Suprapubic skin (tissue), 4 donors: ENCODE measurements at regions not wholly inside any gene's neighbourhood (a gene's known extent, or its start where the extent isn't known, plus 50 kb on each side); places are given as distances from the start of the nearest gene placed in this dataset.

ENCODE experiments used
- DNase-seq, 2 donors: peaks; one replicate each; pipeline ENCODE4 v3.0.0-alpha.2; 2019; ENCODE audit warnings: low spot score in 2 of 2
- H3K27ac ChIP-seq: fragments of 200-600 bp; sonication (generic); one replicate; pipeline ENCODE4 v1.5.1; 2019
- H3K27me3 ChIP-seq: fragments of 200-600 bp; sonication (generic); one replicate; pipeline ENCODE4 v1.5.1; 2019
- H3K36me3 ChIP-seq: fragments of 200-600 bp; sonication (generic); one replicate; pipeline ENCODE4 v1.5.1; 2019
- H3K4me1 ChIP-seq: fragments of 200-600 bp; sonication (generic); one replicate; pipeline ENCODE4 v1.5.1; 2019
- H3K4me3 ChIP-seq: fragments of 200-600 bp; sonication (generic); one replicate; pipeline ENCODE4 v1.5.1; 2019; ENCODE audit warnings: mild to moderate bottlenecking
- H3K9me3 ChIP-seq: fragments of 200-600 bp; sonication (generic); one replicate; pipeline ENCODE4 v1.5.1; 2019
- EP300 ChIP-seq: sonication (generic); formaldehyde crosslinking; IDR thresholded peaks from one replicate; pipeline ENCODE4 v1.6.1; 2017; ENCODE audit warnings: antibody characterized with exemption
- POLR2A ChIP-seq, 2 donors: fragments of 450-650 bp; IDR thresholded peaks; one replicate each; pipeline ENCODE4 v1.6.1; 2017; ENCODE audit warnings: antibody characterized with exemption in 2 of 2, mild to moderate bottlenecking in 2 of 2, moderate library complexity in 2 of 2
- POLR2AphosphoS5 ChIP-seq, 3 donors: sonication (generic); formaldehyde crosslinking; IDR thresholded peaks; one replicate each; pipeline ENCODE4 v1.6.1; 2017; ENCODE audit warnings: antibody characterized with exemption in 3 of 3
- WGBS: methylation state at CpG from one replicate; pipeline ENCODE4 v1.1.5; 2018; 5-methylcytosine and 5-hydroxymethylcytosine counted together
- TF ChIP-seq, protein P1 (sequence below), 2 donors: fragments of 200-600 bp in 1 of 2; fragments of 450-650 bp in 1 of 2; sonication (generic) in 1 of 2; IDR thresholded peaks; one replicate each; pipeline ENCODE4 v1.5.1; 2016 to 2019; ENCODE audit warnings: antibody characterized with exemption in 2 of 2, mild to moderate bottlenecking in 1 of 2, moderate library complexity in 1 of 2

GRCh38 chr15:38685686-38686339 lies 121.2 kb upstream of the RASGRP1 start:
- H3K27ac ChIP-seq = no peak overlapping the region
- no peaks in the 10 kb centered on the region for H3K27me3 ChIP-seq
- H3K9me3 ChIP-seq = no peaks in the 10 kb centered on the region
- WGBS = 82% methylated on average over 4 of the region's 4 CpGs
- no peaks in the 10 kb centered on the region for H3K4me1 ChIP-seq
- no peaks in the 10 kb centered on the region for H3K36me3 ChIP-seq
- no peak overlapping the region for H3K4me3 ChIP-seq
- no peak for TF ChIP-seq POLR2A (IDR thresholded peaks at IDR 0.05)
- TF ChIP-seq, protein P1, sequence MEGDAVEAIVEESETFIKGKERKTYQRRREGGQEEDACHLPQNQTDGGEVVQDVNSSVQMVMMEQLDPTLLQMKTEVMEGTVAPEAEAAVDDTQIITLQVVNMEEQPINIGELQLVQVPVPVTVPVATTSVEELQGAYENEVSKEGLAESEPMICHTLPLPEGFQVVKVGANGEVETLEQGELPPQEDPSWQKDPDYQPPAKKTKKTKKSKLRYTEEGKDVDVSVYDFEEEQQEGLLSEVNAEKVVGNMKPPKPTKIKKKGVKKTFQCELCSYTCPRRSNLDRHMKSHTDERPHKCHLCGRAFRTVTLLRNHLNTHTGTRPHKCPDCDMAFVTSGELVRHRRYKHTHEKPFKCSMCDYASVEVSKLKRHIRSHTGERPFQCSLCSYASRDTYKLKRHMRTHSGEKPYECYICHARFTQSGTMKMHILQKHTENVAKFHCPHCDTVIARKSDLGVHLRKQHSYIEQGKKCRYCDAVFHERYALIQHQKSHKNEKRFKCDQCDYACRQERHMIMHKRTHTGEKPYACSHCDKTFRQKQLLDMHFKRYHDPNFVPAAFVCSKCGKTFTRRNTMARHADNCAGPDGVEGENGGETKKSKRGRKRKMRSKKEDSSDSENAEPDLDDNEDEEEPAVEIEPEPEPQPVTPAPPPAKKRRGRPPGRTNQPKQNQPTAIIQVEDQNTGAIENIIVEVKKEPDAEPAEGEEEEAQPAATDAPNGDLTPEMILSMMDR (IDR thresholded peaks at IDR 0.05) = no peak
- no peak for TF ChIP-seq POLR2AphosphoS5 (IDR thresholded peaks at IDR 0.05)
- TF ChIP-seq EP300 = no peak
- no peak for DNase-seq

DNA sequence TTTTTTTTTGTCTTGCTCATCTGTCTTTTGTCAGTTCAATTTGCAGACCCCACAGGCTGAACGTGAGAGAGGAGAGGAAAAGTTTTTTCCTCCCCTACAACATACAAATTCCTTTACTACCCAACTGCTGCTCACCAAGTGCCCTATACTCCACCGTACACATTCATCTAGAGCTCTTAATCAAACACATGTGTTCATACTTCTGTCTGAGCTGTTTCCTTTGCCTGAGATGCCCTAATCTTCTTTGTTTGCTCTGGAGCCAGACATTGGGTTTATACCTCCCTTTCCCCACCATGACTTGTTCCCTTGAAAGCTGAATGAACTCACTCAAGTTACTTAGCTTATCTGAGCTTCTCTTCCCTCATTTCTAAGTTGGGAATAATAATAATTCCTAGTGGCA lies 122.7 kb upstream of the RASGRP1 start:
- no peaks in the 10 kb centered on the region for H3K27me3 ChIP-seq
- no peaks in the 10 kb centered on the region for H3K36me3 ChIP-seq
- no peak overlapping the region for H3K4me3 ChIP-seq
- H3K27ac ChIP-seq = no peak overlapping the region
- TF ChIP-seq POLR2AphosphoS5 (IDR thresholded peaks at IDR 0.05) (no peak), POLR2A (IDR thresholded peaks at IDR 0.05) (no peak), EP300 (no peak)
- TF ChIP-seq, protein P1 (IDR thresholded peaks at IDR 0.05) = no peak
- H3K4me1 ChIP-seq = no peaks in the 10 kb centered on the region
- no peaks in the 10 kb centered on the region for H3K9me3 ChIP-seq
- no peak for DNase-seq
- WGBS = 39% methylated on average over 2 of the region's 2 CpGs

DNA sequence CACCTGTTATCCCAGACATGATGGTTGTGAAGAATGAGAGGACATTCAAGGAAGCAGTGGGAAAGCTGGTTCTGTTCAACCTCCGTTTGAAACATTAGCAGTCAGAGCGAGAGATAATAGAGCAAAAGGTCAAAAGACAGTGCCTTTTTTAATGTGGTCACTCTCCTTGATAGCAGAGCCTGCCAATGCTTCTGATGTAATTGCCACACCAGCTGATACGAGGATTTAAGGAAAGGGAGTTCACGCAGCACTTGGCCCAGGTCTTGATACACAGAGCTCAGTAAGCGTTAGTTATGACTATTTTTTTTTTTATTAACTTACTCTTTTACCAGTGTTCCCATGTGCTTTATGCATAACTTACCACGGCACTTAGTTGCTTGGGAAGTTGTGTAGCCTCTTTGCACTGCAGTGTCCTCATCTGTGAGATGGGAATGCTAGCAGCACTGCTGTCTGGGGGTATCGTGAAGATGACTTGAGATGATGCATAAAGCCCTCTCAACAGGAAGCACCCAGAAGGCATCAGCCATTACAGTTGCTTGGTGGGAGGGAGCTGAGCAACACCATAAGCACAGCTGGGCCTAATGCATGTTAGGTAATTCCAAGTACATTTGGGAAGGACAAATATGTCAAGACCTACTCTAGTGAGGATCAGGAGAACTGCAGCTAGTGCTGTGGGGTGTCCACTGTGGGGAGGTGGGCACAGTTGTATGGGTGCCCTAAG lies 123.3 kb upstream of the RASGRP1 start:
- H3K4me3 ChIP-seq = no peak overlapping the region
- H3K27me3 ChIP-seq = no peaks in the 10 kb centered on the region
- WGBS = 80% methylated on average over 7 of the region's 7 CpGs
- no peaks in the 10 kb centered on the region for H3K4me1 ChIP-seq
- DNase-seq = no peak
- TF ChIP-seq EP300 (no peak), POLR2A (IDR thresholded peaks at IDR 0.05) (no peak), POLR2AphosphoS5 (IDR thresholded peaks at IDR 0.05) (no peak)
- TF ChIP-seq, protein P1 (IDR thresholded peaks at IDR 0.05) = no peak
- H3K9me3 ChIP-seq = no peaks in the 10 kb centered on the region
- no peak overlapping the region for H3K27ac ChIP-seq
- no peaks in the 10 kb centered on the region for H3K36me3 ChIP-seq

DNA sequence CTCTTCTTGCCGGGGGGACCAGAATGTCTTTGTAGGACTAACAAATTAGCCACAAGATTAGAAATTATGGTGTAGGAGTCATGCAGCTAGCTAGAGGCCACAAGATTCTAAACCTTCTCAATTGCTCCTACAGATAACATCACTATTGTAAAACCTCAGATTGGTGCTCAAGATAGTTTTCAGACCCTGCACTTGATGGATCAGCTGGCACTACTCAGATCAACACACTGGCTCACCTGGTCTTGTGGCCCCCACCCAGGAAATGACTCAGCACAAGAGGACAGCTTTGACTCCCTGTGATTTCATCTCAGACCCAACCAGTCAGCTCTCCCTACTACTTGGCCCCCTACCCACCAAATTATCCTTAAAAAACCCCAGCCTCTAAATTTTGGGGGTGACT lies 124.1 kb upstream of the RASGRP1 start:
- no peak overlapping the region for H3K4me3 ChIP-seq
- TF ChIP-seq POLR2A (IDR thresholded peaks at IDR 0.05) (no peak), EP300 (no peak), POLR2AphosphoS5 (IDR thresholded peaks at IDR 0.05) (no peak)
- TF ChIP-seq, protein P1 (IDR thresholded peaks at IDR 0.05) = no peak
- H3K9me3 ChIP-seq = no peaks in the 10 kb centered on the region
- no peak for DNase-seq
- WGBS = 88% methylated on average over 1 of the region's 1 CpG
- no peaks in the 10 kb centered on the region for H3K4me1 ChIP-seq
- H3K36me3 ChIP-seq = no peaks in the 10 kb centered on the region
- no peaks in the 10 kb centered on the region for H3K27me3 ChIP-seq
- H3K27ac ChIP-seq = no peak overlapping the region

DNA sequence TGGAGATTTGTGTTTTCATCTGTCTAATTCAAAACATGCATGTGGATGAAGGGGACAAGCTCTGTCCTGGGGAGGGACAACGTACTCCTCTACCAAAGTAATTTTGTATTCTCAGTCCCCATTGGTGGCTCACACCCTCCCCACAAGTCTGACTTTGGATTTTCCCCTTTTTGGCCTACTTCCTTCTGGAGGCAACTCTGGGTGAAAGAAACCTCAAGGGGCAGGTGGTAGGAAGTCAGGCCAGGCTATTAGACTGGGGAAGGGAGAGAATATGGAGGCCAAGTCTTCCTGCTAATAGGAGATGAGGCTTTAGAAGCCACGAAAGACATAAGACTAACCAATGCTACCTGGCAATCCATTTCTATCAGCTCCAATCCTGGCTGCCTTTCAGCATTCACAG lies 124.9 kb upstream of the RASGRP1 start:
- DNase-seq = no peak
- Histone ChIP-seq H3K27me3 (no peaks in the 10 kb centered on the region), H3K4me1 (no peaks in the 10 kb centered on the region), H3K4me3 (no peak overlapping the region), H3K36me3 (no peaks in the 10 kb centered on the region), H3K27ac (no peak overlapping the region), H3K9me3 (no peaks in the 10 kb centered on the region)
- 83% methylated on average over 2 of the region's 2 CpGs for WGBS
- TF ChIP-seq EP300 (no peak), POLR2A (IDR thresholded peaks at IDR 0.05) (no peak)
